Right lobe of liver (tissue), 4 donors: ENCODE measurements at regions not wholly inside any gene's neighbourhood (a gene's known extent, or its start where the extent isn't known, plus 50 kb on each side); places are given as distances from the start of the nearest gene placed in this dataset.

ENCODE experiments used
- CTCF ChIP-seq, 4 donors: fragments of 200-600 bp in 3 of 4; fragments of 450-650 bp in 1 of 4; IDR thresholded peaks; one replicate each; pipeline versions ENCODE4 v1.5.1 to v1.8.0; 2016 to 2022; ENCODE audit warnings: antibody characterized with exemption in 4 of 4, mild to moderate bottlenecking in 2 of 4
- POLR2A ChIP-seq: fragments of 450-650 bp; IDR thresholded peaks from one replicate; pipeline ENCODE4 v1.6.1; 2017; ENCODE audit warnings: antibody characterized with exemption, mild to moderate bottlenecking
- donor health status: DM: no; HTN: no; CAD: no.
- donor health status: DM: no; HTN: no; CAD: no.
- donor health status: DM: no; HTN: yes; CAD: no.

- no peak for TF ChIP-seq CTCF (IDR thresholded peaks at IDR 0.05)
- no peak for TF ChIP-seq POLR2A
These were observed 283.1 kb downstream of the POM121L12 start for GRCh38 chr7:53318566-53318965.
